ENCODE measurements at regions not wholly inside any gene's neighbourhood (a gene's known extent, or its start where the extent isn't known, plus 50 kb on each side); places are given as distances from the start of the nearest gene placed in this dataset.
A peak's percentile ranks its signal among the peaks of the same experiment; 100 is the strongest.

GRCh38 chr6:163942790-163943189, 528.3 kb downstream of the QKI start:
- no peak overlapping the region for H2AFZ ChIP-seq (ENCODE audit: low read length)
- no peak overlapping the region for H3K14ac ChIP-seq (ENCODE audit: insufficient read depth, low read length)
- no peak overlapping the region for H3K56ac ChIP-seq (ENCODE audit: insufficient read length, low read depth, low read length)
- H2BK5ac ChIP-seq (ENCODE audit: insufficient read length, low read length): no peak overlapping the region
- H2BK12ac ChIP-seq (ENCODE audit: insufficient read length, low read depth, low read length): no peak overlapping the region
- H2AK5ac ChIP-seq (ENCODE audit: insufficient read length, low read length): no peak overlapping the region
- peaks cover 6% of the 10 kb centered on the region; the same call in 1 of the 2 replicates for H3K4me1 ChIP-seq (ENCODE audit: insufficient read depth, low read length)
- H3K27me3 Mint-ChIP-seq (ENCODE audit: low read depth): peaks cover 1% of the 10 kb centered on the region; the same call in 1 of the 2 replicates
- H3K4me2 ChIP-seq (ENCODE audit: insufficient read depth, insufficient read length, low read length): no peak overlapping the region
- H3K27me3 ChIP-seq (ENCODE audit: insufficient read depth, low read length): no peaks in the 10 kb centered on the region
- no peak overlapping the region for H4K5ac ChIP-seq (ENCODE audit: insufficient read length, low read depth, low read length)
- peaks cover 4% of the 10 kb centered on the region for H3K23me2 ChIP-seq (ENCODE audit: insufficient read length, low read depth, low read length, poor library complexity, severe bottlenecking)
- H3K27ac Mint-ChIP-seq: peak overlapping the region in 2 of 3 experiments; percentile 95 to 99; a peak in 4 of 7 replicates
- H3K79me2 ChIP-seq (ENCODE audit: insufficient read depth, low read length): no peaks in the 10 kb centered on the region
- no peak overlapping the region for H2BK120ac ChIP-seq (ENCODE audit: low read depth, low read length, poor library complexity, severe bottlenecking)
- no peak overlapping the region for H2BK20ac ChIP-seq (ENCODE audit: low read depth, low read length, poor library complexity, severe bottlenecking)
- H3T11ph ChIP-seq (ENCODE audit: low read length): no peak overlapping the region
- no peaks in the 10 kb centered on the region for H3K9me3 ChIP-seq (ENCODE audit: control insufficient read depth, low read depth, low read length)
- no CpG with 5 or more reads among the region's 3 CpGs for WGBS (ENCODE audit: extremely low coverage, insufficient read length, low lambda C conversion rate)
- H3K23ac ChIP-seq (ENCODE audit: insufficient read length, low read depth, low read length): no peak overlapping the region
- H3K4ac ChIP-seq (ENCODE audit: low read depth, low read length): no peak overlapping the region
- no peak overlapping the region for H3K9ac ChIP-seq (ENCODE audit: extremely low read depth, insufficient read length, low read length)
- H3K27ac ChIP-seq (ENCODE audit: insufficient read length, low read depth, low read length): no peak overlapping the region
- no peak overlapping the region for H2BK15ac ChIP-seq (ENCODE audit: low read depth, low read length)
- no peaks in the 10 kb centered on the region for H4K20me1 ChIP-seq (ENCODE audit: control insufficient read depth, insufficient read depth, insufficient read length)
- DNase-seq: no peak
- 0 out of 7 replicates have a peak, but pooled peaks cover 0 to 3% (median 0%) of the 10 kb centered on the region in 3 experiments for H3K36me3 Mint-ChIP-seq (ENCODE audit: insufficient read depth in 1 of 3, low read depth in 3 of 3)
- H3K79me1 ChIP-seq (ENCODE audit: insufficient read depth, low read depth, low read length, poor library complexity, severe bottlenecking): no peaks in the 10 kb centered on the region
- peaks cover 2 to 3% of the 10 kb centered on the region in 2 experiments; a peak in 4 of 5 replicates for H3K9me3 Mint-ChIP-seq
- H3K4me1 Mint-ChIP-seq: peaks cover 74 to 81% of the 10 kb centered on the region in 2 experiments
- H4K91ac ChIP-seq (ENCODE audit: insufficient read length, low read depth, low read length): no peak overlapping the region
- H3K18ac ChIP-seq (ENCODE audit: insufficient read length, low read depth, low read length): no peak overlapping the region
- no peak for TF ChIP-seq CTCF (conservative IDR thresholded peaks at IDR 0.05)
- no peak overlapping the region for H4K8ac ChIP-seq (replicated peaks; ENCODE audit: insufficient read length, low read depth, low read length)
- H3K4me3 Mint-ChIP-seq: peak overlapping the region in 1 of 2 experiments; percentile 68; a peak in 1 of 5 replicates

All from H9 (cell line).